ENCODE measurements at regions not wholly inside any gene's neighbourhood (a gene's known extent, or its start where the extent isn't known, plus 50 kb on each side); places are given as distances from the start of the nearest gene placed in this dataset.

DNA sequence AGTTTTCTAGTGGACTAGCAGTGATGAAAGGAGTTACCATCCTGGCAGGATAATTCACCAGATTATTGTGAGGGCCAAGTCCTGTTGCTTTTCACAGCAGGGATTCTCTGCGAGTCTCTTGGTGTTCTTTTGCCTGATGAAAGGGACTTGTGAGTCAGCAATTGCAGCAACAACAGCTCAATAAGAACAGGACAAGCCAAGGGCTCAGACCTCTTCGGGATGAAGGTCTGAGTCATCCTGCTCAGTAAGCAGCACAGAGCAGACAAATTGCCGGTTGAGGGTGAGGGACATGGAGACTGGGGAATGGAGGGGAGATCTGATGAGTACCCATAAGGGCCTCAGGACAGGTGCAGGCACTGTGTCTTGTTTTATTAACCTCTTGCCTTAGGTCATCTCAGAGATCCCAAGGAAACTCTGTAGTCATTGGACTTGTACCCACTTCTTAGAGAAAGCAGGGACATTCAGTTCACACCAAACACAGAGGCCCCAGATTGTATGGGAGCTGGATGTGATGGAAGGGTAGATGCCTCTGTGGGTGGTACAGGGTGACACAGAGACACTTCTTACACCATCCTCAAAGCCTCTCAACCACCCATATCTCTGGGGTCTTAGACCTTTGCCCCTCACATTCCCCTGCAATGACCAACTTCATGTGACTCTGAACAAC, 173.8 kb upstream of the TLE3 start:
- DNase-seq: no peak

DNA sequence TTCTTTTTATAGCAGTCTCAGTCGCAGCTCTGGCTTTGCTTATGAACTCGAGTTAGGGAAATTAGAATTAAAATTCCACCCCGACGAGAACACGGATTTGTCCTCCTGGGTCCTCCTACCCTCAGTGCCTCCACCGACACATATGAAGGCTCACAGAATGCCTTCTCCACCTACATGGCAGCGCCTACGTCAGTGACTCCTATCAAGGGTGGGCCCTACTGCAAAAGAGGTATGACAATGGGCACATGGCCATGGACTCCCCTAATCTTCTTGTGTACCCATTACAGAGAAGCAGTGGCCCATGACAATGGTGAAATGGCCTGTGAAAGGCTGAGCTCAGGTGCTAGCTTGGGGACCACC, 173.0 kb upstream of the TLE3 start:
- no peak for DNase-seq

DNA sequence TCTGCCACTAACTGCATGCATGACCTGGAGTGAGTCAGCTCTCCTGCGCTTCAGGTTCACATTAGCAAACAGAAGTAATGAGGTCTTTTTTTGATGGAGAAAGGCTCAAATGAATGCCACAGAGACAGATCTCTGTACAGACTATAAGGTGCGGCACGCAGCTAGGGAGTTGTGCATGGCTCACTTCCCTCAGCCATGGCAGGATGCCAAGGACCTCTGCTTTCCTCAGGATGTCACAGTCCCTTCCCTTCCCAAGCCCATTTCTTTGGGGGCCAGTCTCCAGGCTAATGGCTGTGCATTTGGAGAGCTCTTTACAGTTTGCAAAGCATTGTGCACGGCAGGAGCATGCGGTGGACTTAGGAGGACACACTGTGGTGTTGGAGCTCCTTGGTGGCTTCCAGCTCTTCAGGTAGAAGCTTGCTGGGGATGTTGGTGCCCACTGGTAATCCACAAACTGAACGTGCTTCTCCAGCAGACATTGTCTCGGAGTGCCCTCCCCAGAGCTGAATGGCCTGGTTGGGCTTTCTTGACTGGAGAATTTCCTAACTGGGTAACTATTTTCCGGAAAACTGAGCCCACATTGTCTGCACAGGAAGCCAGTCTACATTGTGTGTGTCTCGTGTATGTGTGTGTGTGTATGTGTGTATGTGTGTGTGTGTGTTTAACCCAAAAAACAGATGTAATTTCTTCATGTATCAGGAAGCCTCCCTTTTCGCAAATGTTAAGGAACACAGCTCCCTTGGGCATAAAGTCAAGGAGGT, 172.5 kb upstream of the TLE3 start:
- no peak for DNase-seq

DNA sequence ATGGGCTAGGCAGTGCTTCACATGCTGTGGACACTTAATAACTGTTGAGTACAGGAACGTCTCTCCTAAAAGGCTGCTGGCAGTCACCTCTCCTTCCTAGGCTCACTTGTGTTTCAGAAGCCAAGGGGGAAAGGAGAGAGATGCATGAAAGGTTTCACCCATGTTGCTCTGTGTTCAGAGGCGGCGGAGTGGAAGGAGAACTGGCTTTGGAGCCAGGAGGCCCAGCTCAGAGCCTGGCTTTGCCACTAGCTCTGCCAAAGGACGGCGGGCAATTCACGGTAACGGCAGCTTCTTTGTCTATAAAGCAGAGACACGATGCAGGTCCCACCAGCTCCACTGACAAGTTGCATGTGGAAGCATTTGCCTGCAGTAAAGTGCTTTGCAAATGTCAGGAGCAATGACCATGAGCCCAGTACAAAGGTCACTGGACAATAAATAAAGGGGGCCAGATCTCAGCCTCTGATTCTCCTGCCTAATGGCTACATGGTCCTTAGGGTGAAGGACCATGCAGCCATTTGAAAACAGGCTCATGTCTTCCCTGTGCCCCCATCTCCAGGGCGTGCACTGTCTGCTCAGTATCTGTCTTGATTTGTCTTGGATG, 171.7 kb upstream of the TLE3 start:
- DNase-seq: no peak

DNA sequence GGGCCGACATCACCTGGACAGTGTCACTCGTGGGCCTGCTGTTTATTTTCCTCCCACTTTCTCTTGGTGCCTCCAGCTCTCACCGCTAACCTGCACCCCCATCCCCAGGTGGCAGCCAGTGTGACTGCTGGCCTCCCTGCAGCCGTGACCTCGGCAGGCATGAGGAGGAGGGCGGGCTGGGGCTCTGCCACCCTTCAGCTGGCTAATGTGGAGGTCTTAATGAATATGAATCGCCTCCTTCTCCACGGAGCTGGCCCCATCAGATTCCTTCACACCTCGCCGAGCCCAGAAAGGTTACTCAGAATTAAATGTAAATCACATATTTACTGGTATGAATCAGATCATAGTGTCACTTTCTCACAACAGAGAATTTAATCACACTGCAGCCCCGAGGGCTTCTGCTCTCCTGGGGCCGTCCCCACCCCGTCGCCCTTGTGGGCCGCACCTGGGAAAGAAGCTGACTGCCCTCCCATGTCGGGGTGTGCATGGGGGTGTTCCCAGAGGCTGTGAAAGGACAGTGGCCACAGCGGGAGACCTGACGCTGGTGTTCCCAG, 171.1 kb upstream of the TLE3 start:
- no peak for DNase-seq

DNA sequence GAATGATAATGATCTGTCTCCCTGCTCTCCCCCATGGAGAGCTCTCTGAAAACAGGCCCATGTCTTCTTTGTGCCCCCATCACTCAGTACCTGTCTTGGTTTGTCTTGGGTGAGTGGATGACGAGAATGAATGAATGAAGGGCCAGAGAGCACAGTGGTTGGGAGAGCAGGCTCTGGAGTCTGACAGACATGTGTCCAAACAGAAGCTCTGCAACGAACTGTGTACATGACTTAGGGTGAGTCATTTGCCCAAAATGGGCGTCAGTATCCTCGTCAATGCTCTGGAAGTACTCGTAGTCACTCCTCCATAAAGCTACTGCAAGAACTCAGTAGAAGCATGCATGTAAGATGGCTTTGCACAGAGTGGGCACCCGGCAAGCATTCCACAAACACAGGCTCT, 170.2 kb upstream of the TLE3 start:
- no peak for DNase-seq

DNA sequence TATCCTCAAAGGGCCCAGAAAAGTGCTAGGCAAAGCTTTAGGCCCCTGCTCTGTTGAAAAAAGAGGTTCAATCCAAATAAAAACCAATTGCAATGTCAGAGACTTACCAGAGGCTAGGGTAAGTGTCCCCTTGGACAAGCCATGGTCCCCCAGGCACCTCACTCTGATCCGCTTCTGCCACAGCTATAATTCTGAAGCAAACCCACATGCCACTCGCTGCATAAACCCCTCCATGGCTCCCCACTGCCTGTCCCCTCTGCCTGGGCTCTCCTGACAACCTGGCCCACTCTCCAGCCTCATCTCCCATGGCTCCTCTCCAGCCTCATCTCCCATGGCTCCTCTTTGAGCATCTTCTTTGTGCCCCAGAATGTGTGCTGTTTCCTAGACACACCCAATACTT, 169.6 kb upstream of the TLE3 start:
- DNase-seq: no peak

DNA sequence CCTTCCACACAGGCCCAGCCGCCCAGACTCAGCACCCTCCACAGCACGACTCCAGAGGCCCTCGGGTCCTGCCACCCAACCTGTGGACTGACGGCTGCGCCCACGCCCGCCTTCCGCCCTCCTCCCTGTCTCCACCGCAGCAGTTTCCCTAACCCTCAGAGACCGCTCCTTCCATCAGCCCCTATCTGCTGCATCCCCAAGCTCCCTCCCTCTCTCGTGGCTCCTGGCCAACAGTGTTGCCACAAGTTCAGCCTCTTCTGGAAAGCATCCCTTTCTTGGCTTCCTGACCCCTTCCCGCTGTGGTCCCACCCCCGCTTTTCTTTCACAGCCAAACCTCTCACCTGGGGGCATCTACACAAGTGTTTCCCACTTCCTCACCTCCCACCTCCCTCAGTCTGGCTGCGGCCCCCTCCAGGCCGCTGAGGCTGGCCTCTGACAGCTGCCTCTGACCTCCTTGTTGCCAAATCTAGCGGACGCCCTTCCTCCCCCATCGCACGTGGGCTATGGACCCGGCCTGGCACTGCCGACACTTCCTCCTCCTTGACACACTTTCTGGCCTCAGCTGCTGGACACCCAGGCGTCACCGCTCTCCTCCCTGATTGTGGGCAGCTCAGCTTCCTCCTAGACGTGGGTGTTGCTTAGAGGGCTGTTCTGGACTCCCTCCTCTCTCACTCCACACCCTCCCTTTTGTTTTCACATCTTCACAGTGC, 168.8 kb upstream of the TLE3 start:
- DNase-seq: no peak

DNA sequence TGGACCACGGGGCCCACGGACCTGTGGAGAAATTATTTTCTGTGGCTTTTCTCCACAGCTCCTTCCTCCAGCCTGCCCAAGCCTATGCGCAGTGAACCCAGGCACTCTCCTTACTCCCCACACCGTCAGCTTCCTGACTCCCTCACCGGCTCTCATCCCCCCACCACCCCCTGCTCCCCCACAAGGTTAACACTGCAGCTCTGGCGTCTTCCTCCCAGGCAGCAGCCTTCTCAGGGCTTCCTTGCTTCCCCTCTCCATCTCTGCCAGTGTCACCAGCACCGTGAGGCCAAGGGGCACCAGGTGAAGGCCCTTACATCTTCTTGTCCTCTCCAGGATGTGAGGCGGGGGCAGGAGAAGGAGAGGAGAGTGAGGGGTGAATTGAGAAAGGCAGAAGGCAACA, 168.3 kb upstream of the TLE3 start:
- DNase-seq: no peak

DNA sequence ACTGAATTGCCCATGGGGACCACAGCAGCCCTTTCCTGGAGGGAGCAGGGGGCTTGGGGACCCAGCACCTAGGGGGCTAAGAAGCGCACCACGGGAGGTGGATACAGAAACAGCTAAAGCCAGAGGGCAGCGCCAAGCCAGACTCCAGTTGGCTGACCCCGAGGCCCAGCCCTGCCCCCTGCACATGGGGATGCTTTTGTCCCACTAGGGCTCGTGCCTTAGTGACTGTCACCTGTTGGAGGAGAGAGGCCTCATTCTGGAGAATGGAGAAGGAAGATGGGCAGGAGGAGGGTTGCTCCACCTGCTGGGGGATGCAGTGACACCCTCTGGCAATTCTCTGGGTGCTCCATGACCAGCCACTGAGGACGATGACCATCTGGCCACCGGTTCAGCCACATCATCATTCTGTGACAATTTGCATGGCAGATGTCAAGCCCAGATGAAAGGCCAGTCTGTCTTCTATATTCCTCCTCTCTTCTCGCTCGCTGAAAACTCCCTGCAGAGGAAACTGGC, 167.8 kb upstream of the TLE3 start:
- DNase-seq: no peak

DNA sequence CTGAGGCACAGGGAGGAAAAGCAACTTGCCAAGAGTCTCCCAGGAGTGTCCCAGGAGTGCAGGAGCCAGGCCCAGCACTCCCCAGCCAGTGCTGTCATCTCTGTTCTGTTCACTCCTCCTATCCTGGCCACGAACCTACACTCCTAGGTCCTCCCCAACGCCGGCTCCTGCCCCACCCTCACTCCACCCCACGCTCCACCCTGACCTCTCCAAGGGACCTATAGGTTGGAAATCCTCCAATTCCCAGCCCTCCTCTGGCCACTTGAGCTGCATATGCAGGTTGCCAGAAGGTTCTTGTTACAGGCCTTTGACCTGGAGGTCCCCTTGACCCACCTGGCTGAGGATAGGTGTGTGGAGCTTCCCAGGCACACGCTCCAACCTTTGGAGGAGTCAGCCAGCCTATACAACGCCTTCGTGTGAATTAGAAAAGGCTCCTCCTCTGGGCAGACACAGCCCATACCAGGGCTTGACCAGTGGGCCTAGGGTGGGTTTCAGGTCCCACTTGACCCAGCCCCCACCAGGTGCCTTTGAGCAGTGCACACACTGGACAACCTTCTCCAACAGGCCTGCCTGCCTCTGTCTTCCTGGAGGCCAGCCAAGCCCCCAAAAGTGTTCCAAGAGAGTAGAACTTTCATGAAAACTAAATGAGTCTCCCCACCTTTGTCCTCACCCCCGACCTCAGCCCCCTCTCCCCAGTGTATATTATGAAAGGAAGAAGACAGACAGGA, 167.2 kb upstream of the TLE3 start:
- no peak for DNase-seq

DNA sequence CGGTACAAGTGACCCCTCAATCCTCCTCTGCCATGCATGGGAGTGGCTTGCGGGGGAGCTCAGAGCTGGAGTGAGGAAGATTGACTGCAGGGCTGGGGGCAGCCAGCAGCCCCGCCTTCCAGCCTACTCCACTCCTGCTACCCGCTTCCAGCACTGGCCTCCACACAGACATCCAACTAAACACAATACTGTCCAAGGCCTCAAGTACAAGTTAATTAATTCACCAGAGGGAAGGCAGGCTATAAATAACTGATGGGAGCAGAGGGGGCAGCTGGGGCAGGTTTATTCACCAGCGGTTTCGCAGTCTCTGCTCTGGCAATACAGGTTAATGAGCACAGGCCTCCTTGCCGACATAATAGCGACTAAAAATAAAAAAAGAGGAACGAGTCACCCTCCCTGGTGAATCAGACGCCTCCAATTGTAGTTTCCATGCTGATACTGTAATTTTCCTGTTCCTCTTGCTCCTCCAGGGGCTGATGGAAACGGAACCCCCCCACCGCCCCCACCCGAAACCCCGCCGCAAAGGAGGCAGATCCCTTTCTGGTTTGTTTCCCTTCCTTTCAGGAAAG, 166.4 kb upstream of the TLE3 start:
- DNase-seq: no peak

DNA sequence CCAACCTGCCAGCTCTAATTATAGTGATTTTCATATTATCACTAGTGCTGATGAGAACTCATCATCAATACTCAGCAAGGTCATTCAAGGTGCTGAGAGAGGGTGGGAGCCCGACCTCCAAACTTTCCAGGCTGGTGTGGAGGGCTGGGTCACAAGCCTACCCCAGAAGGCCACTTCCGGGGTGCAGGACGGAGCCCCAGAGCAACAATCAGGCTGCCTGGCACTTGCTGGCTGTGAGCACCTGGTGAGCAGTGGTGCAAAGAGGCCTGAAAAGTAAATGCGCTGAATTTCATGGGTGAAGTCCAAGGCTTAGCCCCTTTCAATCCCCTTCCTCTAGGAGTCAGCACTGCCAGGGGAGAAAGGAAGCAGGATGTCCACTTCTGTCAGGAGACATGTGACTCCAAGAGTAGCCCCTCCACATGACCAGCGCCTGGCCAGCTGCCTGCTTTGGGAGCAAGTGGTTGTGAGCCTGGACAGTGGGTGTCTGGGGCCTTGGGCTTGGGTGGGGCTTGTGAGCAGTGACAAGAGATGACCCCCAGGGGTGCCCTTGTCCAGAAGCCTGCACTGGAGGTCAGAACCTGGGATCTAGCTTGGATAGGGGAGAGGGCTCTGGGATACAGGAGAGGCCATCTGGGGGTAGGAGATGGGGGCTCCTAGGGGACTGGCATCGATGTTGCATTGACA, 165.0 kb upstream of the TLE3 start:
- DNase-seq: no peak

DNA sequence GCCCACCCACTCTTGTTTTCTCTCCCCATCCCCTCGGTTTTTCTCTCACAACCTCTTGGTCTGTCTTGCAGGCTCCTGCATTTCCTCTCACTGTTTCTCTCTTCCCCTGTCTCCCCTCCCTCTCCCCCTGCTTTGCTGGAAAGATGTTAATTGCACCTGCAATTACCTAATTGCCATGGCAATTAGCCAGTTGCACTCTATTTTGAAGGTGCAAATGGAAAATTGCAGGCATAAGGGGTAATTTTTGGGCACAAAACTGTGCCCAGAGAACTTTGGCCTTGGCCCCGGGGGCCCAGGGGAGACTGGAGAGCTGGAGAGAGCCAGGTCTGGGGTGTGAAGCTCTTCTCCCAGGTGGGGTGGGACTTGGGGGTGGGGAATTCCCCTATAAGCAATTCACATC, 164.5 kb upstream of the TLE3 start:
- DNase-seq: no peak

DNA sequence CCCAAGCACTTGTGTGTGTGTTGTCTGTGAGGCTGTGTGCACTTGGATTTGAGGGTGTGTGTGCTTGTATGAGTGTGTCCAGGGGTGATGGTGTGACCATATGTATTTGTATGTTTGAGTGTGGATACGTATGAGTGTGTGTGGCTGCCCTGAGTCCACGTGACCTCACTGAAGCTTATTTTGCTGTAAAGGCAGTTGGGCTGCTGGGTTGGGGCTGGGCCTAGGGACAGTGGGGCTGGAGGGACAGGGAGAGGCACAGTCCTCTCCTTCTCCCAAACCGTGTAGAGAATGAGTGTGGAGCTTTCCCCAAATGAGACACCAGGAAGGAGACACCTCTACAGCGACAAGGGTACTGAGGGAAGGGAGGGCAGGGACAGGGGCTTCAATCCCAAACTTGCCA, 163.4 kb upstream of the TLE3 start:
- DNase-seq: no peak

DNA sequence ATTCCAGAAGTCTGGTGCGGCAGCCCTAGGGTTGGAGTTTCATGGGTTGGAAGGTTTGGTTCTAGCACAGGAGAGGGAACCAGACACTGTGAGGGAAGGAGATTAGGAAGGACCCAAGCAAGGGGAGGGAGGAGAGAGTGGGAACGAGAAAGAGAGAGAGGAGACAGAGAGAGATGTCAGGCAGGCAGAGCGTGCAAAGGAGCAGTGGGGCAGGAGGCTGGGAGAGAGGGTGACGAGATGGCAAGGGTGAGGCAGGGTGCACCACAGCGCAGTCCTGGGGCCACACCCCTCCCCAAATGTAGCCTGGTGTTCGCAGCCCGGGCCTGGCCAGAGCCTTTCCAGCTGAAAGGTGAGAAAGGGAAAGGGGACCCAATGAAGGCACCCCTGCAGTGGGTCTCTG, 162.9 kb upstream of the TLE3 start:
- DNase-seq: no peak

DNA sequence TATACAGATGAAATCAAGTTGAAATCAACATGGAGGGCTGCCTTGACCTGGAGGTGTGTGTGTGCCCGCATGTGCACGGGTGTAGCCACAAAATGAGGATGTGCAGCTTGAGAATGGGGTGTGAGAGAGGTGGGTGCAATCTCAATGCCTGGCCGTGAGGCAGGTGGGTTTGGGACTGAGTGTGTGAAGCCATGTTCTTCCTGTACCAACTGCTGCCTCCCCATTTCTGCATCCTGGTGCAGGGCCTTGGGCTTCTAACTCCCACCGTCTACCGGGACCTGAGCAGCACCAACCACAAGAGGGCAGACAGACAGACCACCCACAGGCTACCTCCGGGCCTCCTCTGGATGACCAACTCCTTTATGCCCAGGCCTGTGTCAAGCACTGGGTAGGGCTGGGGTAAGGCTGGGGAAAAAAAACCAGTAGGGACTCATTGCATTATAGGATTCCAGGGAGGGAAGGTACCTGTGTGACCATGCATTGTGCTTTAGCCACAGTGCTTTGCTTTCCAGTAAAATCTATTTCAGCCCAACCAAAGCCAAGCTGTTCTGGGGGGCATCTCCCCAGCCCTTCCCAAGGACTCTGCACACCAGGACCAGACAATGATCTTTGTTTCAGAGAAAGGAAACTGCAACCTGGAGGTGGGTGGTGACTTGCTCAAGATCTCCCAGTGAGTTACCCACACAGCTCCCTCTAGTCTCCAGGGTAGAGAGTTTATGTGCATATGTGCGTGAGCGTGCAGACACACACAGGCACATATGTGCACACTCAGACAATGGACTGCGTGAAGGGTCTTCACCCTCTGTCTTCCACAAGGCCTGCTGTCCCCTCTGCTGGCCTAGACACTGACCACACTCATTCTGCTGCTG, 162.2 kb upstream of the TLE3 start:
- DNase-seq: no peak

DNA sequence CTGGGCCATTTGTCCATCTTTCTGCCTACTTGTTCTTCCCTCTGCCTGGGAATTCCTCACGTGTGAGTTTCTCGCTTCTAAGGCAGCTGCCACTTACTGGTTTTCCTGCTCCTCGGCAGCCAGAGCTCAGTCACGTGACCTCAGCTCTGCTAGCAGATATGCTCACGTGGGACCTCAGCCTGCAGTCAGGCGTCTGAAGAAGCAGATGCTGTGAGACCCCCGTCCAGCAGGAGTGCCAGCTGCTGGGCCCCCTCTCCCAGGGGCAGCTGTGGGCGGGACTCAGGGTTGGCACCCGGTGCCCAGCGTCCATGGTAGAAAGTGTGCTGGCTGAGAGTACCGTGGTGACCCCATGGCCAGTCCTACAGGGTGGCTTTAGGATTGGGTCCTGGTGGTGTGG, 161.3 kb upstream of the TLE3 start:
- no peak for DNase-seq

DNA sequence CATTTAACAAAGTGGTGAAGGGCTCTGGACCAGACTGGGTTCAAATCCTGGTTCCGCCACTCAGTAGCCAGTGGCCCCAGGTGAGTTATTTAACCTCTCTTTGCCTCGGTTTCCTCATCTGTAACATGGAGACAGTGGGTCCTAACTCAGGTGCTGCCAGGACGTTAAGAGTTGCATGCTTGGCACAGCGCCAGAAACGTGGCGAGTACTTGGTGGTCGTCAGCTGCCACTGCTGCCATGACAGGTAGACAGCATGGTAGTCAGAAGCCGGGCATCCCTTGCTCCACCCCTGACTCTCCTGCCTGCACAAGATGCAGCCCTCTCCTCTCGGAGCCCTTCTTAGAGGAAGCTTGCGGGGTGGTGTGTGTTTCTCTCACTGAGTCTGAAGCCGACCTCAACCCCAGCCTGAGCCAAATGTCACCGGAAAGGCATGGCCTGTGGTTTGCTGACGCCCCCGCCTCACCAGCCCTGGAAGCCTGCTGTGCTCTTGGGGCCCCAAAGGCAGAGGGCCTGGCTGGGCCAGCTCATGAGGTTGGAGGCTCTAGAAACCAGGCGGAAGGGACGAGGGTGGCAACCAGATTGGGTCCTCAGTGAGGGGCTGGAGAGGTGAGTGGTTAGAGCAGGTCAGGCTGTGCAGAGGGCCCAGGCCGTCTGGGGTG, 160.8 kb upstream of the TLE3 start:
- DNase-seq: peak; percentile 18 to 41 (median 36)

All from activated CD4-positive, CD25-positive, alpha-beta regulatory T cell (primary cell).